ENCODE measurements at regions not wholly inside any gene's neighbourhood (a gene's known extent, or its start where the extent isn't known, plus 50 kb on each side); places are given as distances from the start of the nearest gene placed in this dataset.

- Histone ChIP-seq H3K36me3 (ENCODE audit: insufficient read depth, low read length) (no peaks in the 10 kb centered on the region), H3K9ac (ENCODE audit: low read length) (no peak overlapping the region), H3K79me2 (ENCODE audit: insufficient read depth, low read length) (no peaks in the 10 kb centered on the region), H3K27me3 (ENCODE audit: insufficient read depth, low read length) (no peaks in the 10 kb centered on the region), H3K4me3 (ENCODE audit: insufficient read depth, low read depth, low read length) (no peak overlapping the region), H3K27ac (ENCODE audit: low read depth, low read length) (no peak overlapping the region), H3K4me1 (ENCODE audit: insufficient read depth, low read length) (no peaks in the 10 kb centered on the region), H2AFZ (ENCODE audit: low read depth, low read length) (no peak overlapping the region), H3K9me3 (ENCODE audit: insufficient read depth, low read depth, low read length) (no peaks in the 10 kb centered on the region), H3K4me2 (ENCODE audit: low read length) (no peak overlapping the region), H4K20me1 (ENCODE audit: insufficient read depth, low read length) (no peaks in the 10 kb centered on the region)
- Mint-ChIP-seq H3K9me3 (ENCODE audit: unreplicated experiment) (no peaks in the 10 kb centered on the region), H3K36me3 (ENCODE audit: low read depth, unreplicated experiment) (no peaks in the 10 kb centered on the region), H3K4me1 (ENCODE audit: low read depth, unreplicated experiment) (peaks cover 3% of the 10 kb centered on the region), H3K4me3 (ENCODE audit: unreplicated experiment) (no peak overlapping the region), H3K27ac (ENCODE audit: unreplicated experiment) (no peak overlapping the region), H3K27me3 (ENCODE audit: low read depth, unreplicated experiment) (peaks cover 20% of the 10 kb centered on the region)
- DNase-seq (ENCODE audit: low read depth) (no peak), FAIRE-seq (no peak)
- TF ChIP-seq EZH2 (IDR thresholded peaks at IDR 0.05; ENCODE audit: insufficient read depth, low read length) (no peak), CTCF (IDR thresholded peaks at IDR 0.05; ENCODE audit: insufficient read depth, low read depth, low read length) (no peak)
Observed at GRCh38 chr18:22102953-22103646, 66.3 kb upstream of the GATA6 start.

- H3K9me3 ChIP-seq (ENCODE audit: insufficient read depth, low read depth, low read length): no peaks in the 10 kb centered on the region
- H3K36me3 ChIP-seq (ENCODE audit: insufficient read depth, low read length): no peaks in the 10 kb centered on the region
- FAIRE-seq (no peak), DNase-seq (ENCODE audit: low read depth) (no peak)
- H3K27ac Mint-ChIP-seq (ENCODE audit: unreplicated experiment): no peak overlapping the region
- H3K27me3 ChIP-seq (ENCODE audit: insufficient read depth, low read length): no peaks in the 10 kb centered on the region
- H3K4me3 ChIP-seq (ENCODE audit: insufficient read depth, low read depth, low read length): no peak overlapping the region
- H3K4me1 Mint-ChIP-seq (ENCODE audit: low read depth, unreplicated experiment): peaks cover 3% of the 10 kb centered on the region
- H3K9me3 Mint-ChIP-seq (ENCODE audit: unreplicated experiment): no peaks in the 10 kb centered on the region
- no peak overlapping the region for H3K4me2 ChIP-seq (ENCODE audit: low read length)
- H4K20me1 ChIP-seq (ENCODE audit: insufficient read depth, low read length): no peaks in the 10 kb centered on the region
- H3K4me3 Mint-ChIP-seq (ENCODE audit: unreplicated experiment): no peak overlapping the region
- no peaks in the 10 kb centered on the region for H3K36me3 Mint-ChIP-seq (ENCODE audit: low read depth, unreplicated experiment)
- peaks cover 16% of the 10 kb centered on the region for H3K27me3 Mint-ChIP-seq (ENCODE audit: low read depth, unreplicated experiment)
- no peak overlapping the region for H3K9ac ChIP-seq (ENCODE audit: low read length)
- no peaks in the 10 kb centered on the region for H3K4me1 ChIP-seq (ENCODE audit: insufficient read depth, low read length)
- H3K27ac ChIP-seq (ENCODE audit: low read depth, low read length): no peak overlapping the region
- H2AFZ ChIP-seq (ENCODE audit: low read depth, low read length): no peak overlapping the region
- H3K79me2 ChIP-seq (ENCODE audit: insufficient read depth, low read length): no peaks in the 10 kb centered on the region
- TF ChIP-seq EZH2 (IDR thresholded peaks at IDR 0.05; ENCODE audit: insufficient read depth, low read length) (no peak), CTCF (IDR thresholded peaks at IDR 0.05; ENCODE audit: insufficient read depth, low read depth, low read length) (no peak)
Observed at GRCh38 chr18:22103647-22104031, 65.8 kb upstream of the GATA6 start.

- H3K79me2 ChIP-seq (ENCODE audit: insufficient read depth, low read length): no peaks in the 10 kb centered on the region
- H3K27me3 Mint-ChIP-seq (ENCODE audit: low read depth, unreplicated experiment): peaks cover 25% of the 10 kb centered on the region
- H3K27me3 ChIP-seq (ENCODE audit: insufficient read depth, low read length): no peaks in the 10 kb centered on the region
- H3K27ac Mint-ChIP-seq (ENCODE audit: unreplicated experiment): no peak overlapping the region
- H3K36me3 ChIP-seq (ENCODE audit: insufficient read depth, low read length): no peaks in the 10 kb centered on the region
- H4K20me1 ChIP-seq (ENCODE audit: insufficient read depth, low read length): no peaks in the 10 kb centered on the region
- H3K4me1 ChIP-seq (ENCODE audit: insufficient read depth, low read length): no peaks in the 10 kb centered on the region
- no peak overlapping the region for H3K27ac ChIP-seq (ENCODE audit: low read depth, low read length)
- H3K36me3 Mint-ChIP-seq (ENCODE audit: low read depth, unreplicated experiment): no peaks in the 10 kb centered on the region
- H3K4me1 Mint-ChIP-seq (ENCODE audit: low read depth, unreplicated experiment): peaks cover 3% of the 10 kb centered on the region
- no peak overlapping the region for H3K4me3 ChIP-seq (ENCODE audit: insufficient read depth, low read depth, low read length)
- no peak overlapping the region for H3K4me2 ChIP-seq (ENCODE audit: low read length)
- no peak overlapping the region for H3K9ac ChIP-seq (ENCODE audit: low read length)
- no peaks in the 10 kb centered on the region for H3K9me3 ChIP-seq (ENCODE audit: insufficient read depth, low read depth, low read length)
- no peak overlapping the region for H2AFZ ChIP-seq (ENCODE audit: low read depth, low read length)
- FAIRE-seq: peak; percentile 17
- no peaks in the 10 kb centered on the region for H3K9me3 Mint-ChIP-seq (ENCODE audit: unreplicated experiment)
- no peak overlapping the region for H3K4me3 Mint-ChIP-seq (ENCODE audit: unreplicated experiment)
- peak; percentile 50 for DNase-seq (ENCODE audit: low read depth)
- TF ChIP-seq CTCF (IDR thresholded peaks at IDR 0.05; ENCODE audit: insufficient read depth, low read depth, low read length) (no peak), EZH2 (IDR thresholded peaks at IDR 0.05; ENCODE audit: insufficient read depth, low read length) (no peak)
Observed at GRCh38 chr18:22106536-22107292, 62.7 kb upstream of the GATA6 start.

Measured in astrocyte (in vitro differentiated cells and primary cell).